Astrocyte (in vitro differentiated cells and primary cell): ENCODE measurements at regions not wholly inside any gene's neighbourhood (a gene's known extent, or its start where the extent isn't known, plus 50 kb on each side); places are given as distances from the start of the nearest gene placed in this dataset.

Source experiments
- DNase-seq: peaks from one replicate; pipeline ENCODE4 v3.0.0-alpha.2; 2010; ENCODE audit warnings: low read depth
- FAIRE-seq: peaks from 2 replicates; lab custom pipeline; 2011; peaks lifted over from hg19 to GRCh38; lab: Jason Lieb, UNC
- H2AFZ ChIP-seq: 2 replicates; pipeline ENCODE4 v1.6.0; 2012; ENCODE audit warnings: low read depth, low read length, inconsistent platforms
- H3K27ac ChIP-seq: 2 replicates; pipeline ENCODE4 v1.5.1; 2011; ENCODE audit warnings: low read depth, low read length, inconsistent platforms
- H3K27me3 ChIP-seq: 2 replicates; pipeline ENCODE4 v1.6.0; 2011; ENCODE audit warnings: low read length, inconsistent platforms; ENCODE audit not compliant: insufficient read depth
- H3K36me3 ChIP-seq: 2 replicates; pipeline ENCODE4 v1.5.1; 2011; ENCODE audit warnings: low read length, inconsistent platforms; ENCODE audit not compliant: insufficient read depth
- H3K4me1 ChIP-seq: 2 replicates; pipeline ENCODE4 v1.5.1; 2011; ENCODE audit warnings: low read length, inconsistent platforms; ENCODE audit not compliant: insufficient read depth
- H3K4me2 ChIP-seq: 2 replicates; pipeline ENCODE4 v1.6.0; 2012; ENCODE audit warnings: low read length, inconsistent platforms
- H3K4me3 ChIP-seq: 2 replicates; pipeline ENCODE4 v1.5.1; 2011; ENCODE audit warnings: low read depth, mild to moderate bottlenecking, low read length, inconsistent platforms; ENCODE audit not compliant: insufficient read depth
- H3K79me2 ChIP-seq: 2 replicates; pipeline ENCODE4 v1.6.0; 2012; ENCODE audit warnings: mild to moderate bottlenecking, low read length, inconsistent platforms; ENCODE audit not compliant: insufficient read depth
- H3K9ac ChIP-seq: 2 replicates; pipeline ENCODE4 v1.6.0; 2012; ENCODE audit warnings: mild to moderate bottlenecking, low read length, inconsistent platforms
- H3K9me3 ChIP-seq: 2 replicates; pipeline ENCODE4 v1.5.1; 2012; ENCODE audit warnings: low read depth, mild to moderate bottlenecking, low read length, inconsistent platforms; ENCODE audit not compliant: insufficient read depth
- H4K20me1 ChIP-seq: 2 replicates; pipeline ENCODE4 v1.6.0; 2012; ENCODE audit warnings: low read length, inconsistent platforms; ENCODE audit not compliant: insufficient read depth
- H3K27ac Mint-ChIP-seq: one replicate; pipeline ENCODE4 v1.8.0; 2021; ENCODE audit warnings: mild to moderate bottlenecking, mixed read lengths; ENCODE audit not compliant: unreplicated experiment
- H3K27me3 Mint-ChIP-seq: one replicate; pipeline ENCODE4 v1.8.0; 2021; ENCODE audit warnings: low read depth, mixed read lengths; ENCODE audit not compliant: unreplicated experiment
- H3K36me3 Mint-ChIP-seq: one replicate; pipeline ENCODE4 v1.8.0; 2021; ENCODE audit warnings: low read depth, mixed read lengths; ENCODE audit not compliant: unreplicated experiment
- H3K4me1 Mint-ChIP-seq: one replicate; pipeline ENCODE4 v1.8.0; 2021; ENCODE audit warnings: low read depth, mixed read lengths; ENCODE audit not compliant: unreplicated experiment
- H3K4me3 Mint-ChIP-seq: one replicate; pipeline ENCODE4 v1.8.0; 2021; ENCODE audit warnings: mild to moderate bottlenecking, moderate library complexity, mixed read lengths; ENCODE audit not compliant: unreplicated experiment
- H3K9me3 Mint-ChIP-seq: one replicate; pipeline ENCODE4 v1.8.0; 2021; ENCODE audit warnings: mild to moderate bottlenecking, mixed read lengths; ENCODE audit not compliant: unreplicated experiment
- CTCF ChIP-seq: IDR thresholded peaks from 2 replicates; pipeline ENCODE4 v1.5.1; 2011; ENCODE audit warnings: low read depth, mild to moderate bottlenecking, inconsistent platforms, low read length, moderate library complexity; ENCODE audit not compliant: insufficient read depth
- EZH2 ChIP-seq: IDR thresholded peaks from 2 replicates; pipeline ENCODE4 v1.6.1; 2012; ENCODE audit warnings: mild to moderate bottlenecking, low read length, inconsistent platforms; ENCODE audit not compliant: insufficient read depth

GRCh38 chr17:55587608-55588139 lies 76.4 kb upstream of the SMIM36 start:
- Histone ChIP-seq H3K9me3 (no peaks in the 10 kb centered on the region), H4K20me1 (no peaks in the 10 kb centered on the region), H3K79me2 (no peaks in the 10 kb centered on the region), H3K9ac (no peak overlapping the region), H3K4me1 (no peaks in the 10 kb centered on the region), H3K4me2 (no peak overlapping the region), H3K4me3 (no peak overlapping the region), H3K36me3 (no peaks in the 10 kb centered on the region), H3K27me3 (no peaks in the 10 kb centered on the region), H3K27ac (no peak overlapping the region), H2AFZ (no peak overlapping the region)
- TF ChIP-seq CTCF (no peak), EZH2 (no peak)
- H3K27ac Mint-ChIP-seq, result no peak overlapping the region
- peaks cover 4% of the 10 kb centered on the region for H3K4me1 Mint-ChIP-seq
- no peaks in the 10 kb centered on the region for H3K27me3 Mint-ChIP-seq
- DNase-seq (no peak), FAIRE-seq (no peak)
- no peaks in the 10 kb centered on the region for H3K9me3 Mint-ChIP-seq
- H3K4me3 Mint-ChIP-seq, result no peak overlapping the region
- H3K36me3 Mint-ChIP-seq, result no peaks in the 10 kb centered on the region

GRCh38 chr17:55585629-55586028 lies 74.4 kb upstream of the SMIM36 start:
- Histone ChIP-seq H3K4me3 (no peak overlapping the region), H3K36me3 (no peaks in the 10 kb centered on the region), H4K20me1 (no peaks in the 10 kb centered on the region), H3K9me3 (no peaks in the 10 kb centered on the region), H3K79me2 (no peaks in the 10 kb centered on the region), H3K9ac (no peak overlapping the region), H3K27ac (no peak overlapping the region), H3K4me2 (no peak overlapping the region), H2AFZ (no peak overlapping the region), H3K27me3 (no peaks in the 10 kb centered on the region), H3K4me1 (no peaks in the 10 kb centered on the region)
- Mint-ChIP-seq H3K27me3 (no peaks in the 10 kb centered on the region), H3K36me3 (no peaks in the 10 kb centered on the region), H3K27ac (no peak overlapping the region), H3K9me3 (no peaks in the 10 kb centered on the region), H3K4me3 (no peak overlapping the region), H3K4me1 (peaks cover 6% of the 10 kb centered on the region)
- DNase-seq (no peak), FAIRE-seq (no peak)
- TF ChIP-seq CTCF (no peak), EZH2 (no peak)

DNA sequence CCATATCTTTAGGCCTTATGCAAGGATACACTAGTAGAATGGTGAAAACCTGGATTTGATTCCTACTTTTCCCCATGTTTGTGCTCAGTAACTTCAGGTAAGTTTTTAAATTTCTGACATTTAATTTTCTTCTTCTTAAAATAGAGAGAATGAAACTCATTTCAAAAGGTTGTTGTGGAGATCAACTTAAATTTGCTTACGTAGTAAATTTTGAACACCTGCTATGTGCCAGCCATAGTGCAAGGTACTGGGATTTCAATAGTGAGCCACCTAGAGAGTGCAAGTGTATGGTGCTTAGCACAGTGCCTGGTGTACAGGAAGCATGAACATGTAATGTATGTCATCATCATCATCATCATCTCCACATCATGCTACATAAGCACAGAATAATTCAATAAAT lies 73.6 kb upstream of the SMIM36 start:
- Histone ChIP-seq H3K36me3 (no peaks in the 10 kb centered on the region), H3K4me1 (no peaks in the 10 kb centered on the region), H3K4me3 (no peak overlapping the region), H3K27me3 (no peaks in the 10 kb centered on the region), H4K20me1 (no peaks in the 10 kb centered on the region), H3K9me3 (no peaks in the 10 kb centered on the region), H3K79me2 (no peaks in the 10 kb centered on the region), H3K27ac (no peak overlapping the region), H3K4me2 (no peak overlapping the region), H2AFZ (no peak overlapping the region), H3K9ac (no peak overlapping the region)
- FAIRE-seq (no peak), DNase-seq (no peak)
- TF ChIP-seq CTCF (no peak), EZH2 (no peak)
- H3K4me3 Mint-ChIP-seq, result no peak overlapping the region
- no peaks in the 10 kb centered on the region for H3K36me3 Mint-ChIP-seq
- H3K4me1 Mint-ChIP-seq, result peaks cover 6% of the 10 kb centered on the region
- no peaks in the 10 kb centered on the region for H3K9me3 Mint-ChIP-seq
- no peaks in the 10 kb centered on the region for H3K27me3 Mint-ChIP-seq
- no peak overlapping the region for H3K27ac Mint-ChIP-seq
